Astrocyte (in vitro differentiated cells and primary cell): ENCODE measurements at regions not wholly inside any gene's neighbourhood (a gene's known extent, or its start where the extent isn't known, plus 50 kb on each side); places are given as distances from the start of the nearest gene placed in this dataset.

Source experiments
- EZH2 ChIP-seq: IDR thresholded peaks from 2 replicates; pipeline ENCODE4 v1.6.1; 2012; ENCODE audit warnings: mild to moderate bottlenecking, low read length, inconsistent platforms; ENCODE audit not compliant: insufficient read depth
- TF ChIP-seq, protein P1 (sequence below): IDR thresholded peaks from 2 replicates; pipeline ENCODE4 v1.5.1; 2011; ENCODE audit warnings: low read depth, mild to moderate bottlenecking, inconsistent platforms, low read length, moderate library complexity; ENCODE audit not compliant: insufficient read depth

DNA sequence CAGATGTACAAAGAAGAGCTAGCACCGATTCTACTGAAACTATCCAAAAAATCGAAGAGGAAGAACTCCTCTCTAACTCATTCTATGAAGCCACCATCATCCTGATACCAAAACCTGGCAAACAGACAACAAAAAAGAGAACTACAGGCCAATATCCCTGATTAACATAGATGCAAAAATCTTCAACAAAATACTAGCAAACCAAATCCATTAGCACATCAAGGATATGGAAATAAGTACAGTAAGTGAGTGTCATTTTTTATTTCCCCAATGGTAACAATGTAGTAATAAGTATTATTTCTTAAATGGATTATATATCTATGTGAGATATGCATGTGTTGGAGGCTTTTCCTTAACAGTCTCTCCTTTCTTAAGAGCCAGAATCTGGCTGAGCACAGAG lies 134.5 kb upstream of the SMLR1 start:
- no peak for TF ChIP-seq EZH2
- TF ChIP-seq, protein P1, sequence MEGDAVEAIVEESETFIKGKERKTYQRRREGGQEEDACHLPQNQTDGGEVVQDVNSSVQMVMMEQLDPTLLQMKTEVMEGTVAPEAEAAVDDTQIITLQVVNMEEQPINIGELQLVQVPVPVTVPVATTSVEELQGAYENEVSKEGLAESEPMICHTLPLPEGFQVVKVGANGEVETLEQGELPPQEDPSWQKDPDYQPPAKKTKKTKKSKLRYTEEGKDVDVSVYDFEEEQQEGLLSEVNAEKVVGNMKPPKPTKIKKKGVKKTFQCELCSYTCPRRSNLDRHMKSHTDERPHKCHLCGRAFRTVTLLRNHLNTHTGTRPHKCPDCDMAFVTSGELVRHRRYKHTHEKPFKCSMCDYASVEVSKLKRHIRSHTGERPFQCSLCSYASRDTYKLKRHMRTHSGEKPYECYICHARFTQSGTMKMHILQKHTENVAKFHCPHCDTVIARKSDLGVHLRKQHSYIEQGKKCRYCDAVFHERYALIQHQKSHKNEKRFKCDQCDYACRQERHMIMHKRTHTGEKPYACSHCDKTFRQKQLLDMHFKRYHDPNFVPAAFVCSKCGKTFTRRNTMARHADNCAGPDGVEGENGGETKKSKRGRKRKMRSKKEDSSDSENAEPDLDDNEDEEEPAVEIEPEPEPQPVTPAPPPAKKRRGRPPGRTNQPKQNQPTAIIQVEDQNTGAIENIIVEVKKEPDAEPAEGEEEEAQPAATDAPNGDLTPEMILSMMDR: no peak
